OCI-LY1 (cell line): ENCODE measurements at regions not wholly inside any gene's neighbourhood (a gene's known extent, or its start where the extent isn't known, plus 50 kb on each side); places are given as distances from the start of the nearest gene placed in this dataset.

Experiments
- H2AFZ ChIP-seq: fragments of 200-600 bp; sonication (generic), shearing (Covaris generic); 2 replicates; pipeline ENCODE4 v1.6.0; 2014; ENCODE audit warnings: antibody characterized with exemption, mild to moderate bottlenecking, low read length
- H3F3A ChIP-seq: fragments of 200-600 bp; sonication (generic), shearing (Covaris generic); 2 replicates; pipeline ENCODE4 v1.6.0; 2014; ENCODE audit warnings: mild to moderate bottlenecking, antibody characterized with exemption, low read length, moderate library complexity; ENCODE audit not compliant: insufficient read depth
- H3K27ac ChIP-seq: fragments of 200-600 bp; sonication (generic); 2 replicates; pipeline ENCODE4 v1.5.1; 2014; ENCODE audit warnings: low read length, mixed run types, mild to moderate bottlenecking, low read depth; ENCODE audit not compliant: poor library complexity, severe bottlenecking
- H3K27me3 ChIP-seq: fragments of 200-600 bp; sonication (generic); 2 replicates; pipeline ENCODE4 v1.6.0; 2014; ENCODE audit warnings: antibody characterized with exemption, mild to moderate bottlenecking, low read length, moderate library complexity; ENCODE audit not compliant: insufficient read depth
- H3K36me3 ChIP-seq: fragments of 200-600 bp; sonication (generic); 2 replicates; pipeline ENCODE4 v1.6.1; 2014; ENCODE audit warnings: mild to moderate bottlenecking, antibody characterized with exemption, low read length, moderate library complexity, mixed read lengths; ENCODE audit not compliant: insufficient read depth
- H3K4me1 ChIP-seq: fragments of 200-600 bp; sonication (generic); 2 replicates; pipeline ENCODE4 v1.5.1; 2014; ENCODE audit warnings: mild to moderate bottlenecking, low read length, moderate library complexity; ENCODE audit not compliant: insufficient read depth, severe bottlenecking
- H3K4me2 ChIP-seq: fragments of 200-600 bp; sonication (generic), shearing (Covaris generic); 2 replicates; pipeline ENCODE4 v1.6.1; 2014; ENCODE audit warnings: low read length
- H3K4me3 ChIP-seq: fragments of 200-600 bp; sonication (generic); 2 replicates; pipeline ENCODE4 v1.5.1; 2014; ENCODE audit warnings: low read length, low read depth, mild to moderate bottlenecking, mixed read lengths; ENCODE audit not compliant: poor library complexity, severe bottlenecking
- H3K79me2 ChIP-seq: fragments of 200-600 bp; shearing (Covaris generic); 2 replicates; pipeline ENCODE4 v1.6.1; 2016; ENCODE audit warnings: mixed run types, low read length, mixed read lengths; ENCODE audit not compliant: insufficient read depth
- H3K9ac ChIP-seq: fragments of 200-600 bp; sonication (generic), shearing (Covaris generic); 2 replicates; pipeline ENCODE4 v1.6.1; 2014; ENCODE audit warnings: mild to moderate bottlenecking, low read length, mixed read lengths
- H3K9me2 ChIP-seq: fragments of 200-600 bp; sonication (generic), shearing (Covaris generic); 2 replicates; pipeline ENCODE4 v1.6.1; 2014; ENCODE audit warnings: low read depth, mild to moderate bottlenecking, low read length, mixed read lengths
- H3K9me3 ChIP-seq: fragments of 200-600 bp; shearing (Covaris generic); 2 replicates; pipeline ENCODE4 v1.6.1; 2014; ENCODE audit warnings: low read length, mixed read lengths
- H4K20me1 ChIP-seq: fragments of 200-600 bp; sonication (generic), shearing (Covaris generic); 2 replicates; pipeline ENCODE4 v1.6.0; 2016; ENCODE audit warnings: mild to moderate bottlenecking, low read length; ENCODE audit not compliant: insufficient read depth
- CTCF ChIP-seq: fragments of 200-600 bp; sonication (generic), shearing (Covaris generic); IDR thresholded peaks from 2 replicates; pipeline ENCODE4 v1.5.1; 2017; ENCODE audit warnings: mild to moderate bottlenecking, antibody characterized with exemption, low read length, moderate library complexity, mixed read lengths
- EZH2 ChIP-seq: fragments of 200-600 bp; sonication (generic), shearing (Covaris generic); IDR thresholded peaks from 2 replicates; pipeline ENCODE4 v1.8.0; 2017; ENCODE audit warnings: borderline replicate concordance, mixed run types, mild to moderate bottlenecking, antibody characterized with exemption, low read length, moderate library complexity, mixed read lengths

- no peaks in the 10 kb centered on the region for H3K79me2 ChIP-seq
- H3K4me2 ChIP-seq, result no peak overlapping the region
- H3K27me3 ChIP-seq, result no peaks in the 10 kb centered on the region
- H2AFZ ChIP-seq, result no peak overlapping the region
- H3K4me3 ChIP-seq, result no peak overlapping the region
- TF ChIP-seq CTCF, result no peak
- no peak for TF ChIP-seq EZH2
- H3K9me3 ChIP-seq, result no peaks in the 10 kb centered on the region
- H3K36me3 ChIP-seq, result no peaks in the 10 kb centered on the region
- H3F3A ChIP-seq, result no peaks in the 10 kb centered on the region
- no peak overlapping the region for H3K27ac ChIP-seq
- H3K9me2 ChIP-seq, result no peaks in the 10 kb centered on the region
- H4K20me1 ChIP-seq, result no peaks in the 10 kb centered on the region
- no peaks in the 10 kb centered on the region for H3K4me1 ChIP-seq
- no peak overlapping the region for H3K9ac ChIP-seq
These were observed 272.0 kb upstream of the FERD3L start for GRCh38 chr7:19417231-19417630.

- no peak for TF ChIP-seq EZH2
- Histone ChIP-seq H3K27ac (no peak overlapping the region), H3K36me3 (no peaks in the 10 kb centered on the region), H3K27me3 (no peaks in the 10 kb centered on the region), H4K20me1 (no peaks in the 10 kb centered on the region), H3K9me3 (no peaks in the 10 kb centered on the region), H3K4me3 (no peak overlapping the region), H3K79me2 (no peaks in the 10 kb centered on the region), H3K9me2 (no peaks in the 10 kb centered on the region), H3K4me2 (no peak overlapping the region), H3K4me1 (no peaks in the 10 kb centered on the region), H3F3A (no peaks in the 10 kb centered on the region), H3K9ac (no peak overlapping the region), H2AFZ (no peak overlapping the region)
These were observed 269.9 kb upstream of the FERD3L start for GRCh38 chr7:19415123-19415522.

GRCh38 chr7:19413443-19413965 lies 268.3 kb upstream of the FERD3L start:
- no peak overlapping the region for H3K4me2 ChIP-seq
- H3K36me3 ChIP-seq, result no peaks in the 10 kb centered on the region
- H3F3A ChIP-seq, result no peaks in the 10 kb centered on the region
- no peak overlapping the region for H3K27ac ChIP-seq
- H4K20me1 ChIP-seq, result no peaks in the 10 kb centered on the region
- H3K79me2 ChIP-seq, result no peaks in the 10 kb centered on the region
- no peak overlapping the region for H2AFZ ChIP-seq
- H3K9ac ChIP-seq, result no peak overlapping the region
- no peak overlapping the region for H3K4me3 ChIP-seq
- H3K27me3 ChIP-seq, result no peaks in the 10 kb centered on the region
- no peaks in the 10 kb centered on the region for H3K9me3 ChIP-seq
- H3K4me1 ChIP-seq, result no peaks in the 10 kb centered on the region
- TF ChIP-seq EZH2, result no peak
- no peak for TF ChIP-seq CTCF
- H3K9me2 ChIP-seq, result no peaks in the 10 kb centered on the region

- H3K4me1 ChIP-seq, result no peaks in the 10 kb centered on the region
- H3K9me3 ChIP-seq, result no peaks in the 10 kb centered on the region
- no peak overlapping the region for H3K9ac ChIP-seq
- no peak overlapping the region for H3K4me2 ChIP-seq
- H3K79me2 ChIP-seq, result no peaks in the 10 kb centered on the region
- TF ChIP-seq EZH2 (no peak), CTCF (no peak)
- no peaks in the 10 kb centered on the region for H3K9me2 ChIP-seq
- no peak overlapping the region for H3K27ac ChIP-seq
- H2AFZ ChIP-seq, result no peak overlapping the region
- H3F3A ChIP-seq, result no peaks in the 10 kb centered on the region
- H3K36me3 ChIP-seq, result no peaks in the 10 kb centered on the region
- no peak overlapping the region for H3K4me3 ChIP-seq
- no peaks in the 10 kb centered on the region for H4K20me1 ChIP-seq
- H3K27me3 ChIP-seq, result no peaks in the 10 kb centered on the region
These were observed 265.5 kb upstream of the FERD3L start for GRCh38 chr7:19410691-19411090.
